ENCODE measurements at regions not wholly inside any gene's neighbourhood (a gene's known extent, or its start where the extent isn't known, plus 50 kb on each side); places are given as distances from the start of the nearest gene placed in this dataset.

DNA sequence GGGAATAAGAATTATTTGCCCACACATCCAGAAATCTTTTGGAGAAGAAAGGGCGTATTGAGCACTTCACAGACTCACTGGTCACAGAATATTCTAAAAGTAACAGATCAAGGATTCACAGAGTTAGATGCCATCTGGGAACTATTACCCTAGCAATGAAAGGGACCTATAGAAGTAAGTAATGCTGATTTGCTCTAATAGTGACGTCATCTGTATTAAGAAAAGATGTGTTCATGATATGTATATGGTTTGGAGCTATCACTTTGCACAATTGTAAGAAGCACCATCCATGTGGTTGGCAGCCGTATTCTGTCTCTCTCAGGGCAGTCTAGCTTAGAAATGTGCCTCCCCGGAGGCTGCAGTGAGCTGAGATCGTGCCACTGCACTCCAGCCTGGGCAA lies 52.8 kb upstream of the SV2C start:
- no peak for DNase-seq

DNA sequence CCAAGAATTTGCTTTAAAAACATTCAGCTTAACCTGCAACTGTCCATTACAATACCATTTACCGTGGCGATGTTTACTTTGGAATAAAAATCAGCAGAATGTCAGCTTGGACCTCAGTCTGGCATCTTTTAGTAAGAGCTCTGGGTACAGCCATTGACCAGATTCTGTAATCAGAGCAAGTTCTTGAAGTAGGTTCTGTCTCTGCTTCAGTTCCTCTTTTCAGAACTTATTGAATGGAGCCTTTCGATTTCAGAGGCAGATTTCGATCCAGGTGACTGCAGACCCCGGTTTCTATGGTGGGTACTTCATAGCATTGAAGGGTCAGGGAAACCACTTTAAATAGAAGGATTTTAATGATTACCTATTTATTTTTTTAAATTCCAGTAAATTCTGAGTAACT lies 53.4 kb upstream of the SV2C start:
- DNase-seq, result no peak

DNA sequence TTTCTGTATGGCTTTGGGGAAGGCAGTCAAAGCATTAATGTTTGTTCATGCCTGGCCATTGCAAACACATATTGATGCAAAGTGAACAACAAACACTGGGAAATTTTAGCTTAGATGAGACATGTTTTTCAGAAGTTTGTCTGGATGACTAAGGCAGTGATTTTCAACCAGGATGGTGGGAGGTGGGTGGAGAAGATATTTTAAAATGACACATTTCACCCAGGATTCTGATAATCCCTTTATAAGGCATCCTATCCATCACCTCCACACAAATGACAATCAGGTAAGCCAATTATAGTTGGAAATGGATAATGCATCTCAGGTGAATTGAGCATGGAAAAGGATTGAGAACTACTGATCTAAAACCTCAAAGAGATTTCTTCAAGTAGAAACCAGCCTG lies 57.4 kb upstream of the SV2C start:
- DNase-seq, result no peak

DNA sequence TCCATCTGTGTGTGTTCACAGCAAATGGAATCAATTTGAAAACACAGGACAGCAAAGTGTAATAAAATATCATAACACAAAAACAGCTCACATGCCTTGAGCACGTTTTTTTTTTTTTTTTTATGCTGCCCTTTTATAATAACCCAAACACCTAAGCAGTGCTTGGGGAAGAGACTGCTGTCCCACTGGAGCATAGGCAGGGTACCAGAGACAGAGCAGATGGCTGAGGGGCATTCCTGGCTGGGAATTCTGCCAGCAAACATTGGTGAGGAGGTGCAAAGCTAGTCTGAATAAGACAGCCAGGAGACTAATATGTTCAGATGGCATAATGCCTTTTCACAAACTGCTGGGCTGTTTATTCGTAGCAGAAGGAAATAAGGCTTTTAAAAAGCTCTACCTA lies 58.1 kb upstream of the SV2C start:
- peak in 1 of 2 experiments; percentile 2 for DNase-seq

DNA sequence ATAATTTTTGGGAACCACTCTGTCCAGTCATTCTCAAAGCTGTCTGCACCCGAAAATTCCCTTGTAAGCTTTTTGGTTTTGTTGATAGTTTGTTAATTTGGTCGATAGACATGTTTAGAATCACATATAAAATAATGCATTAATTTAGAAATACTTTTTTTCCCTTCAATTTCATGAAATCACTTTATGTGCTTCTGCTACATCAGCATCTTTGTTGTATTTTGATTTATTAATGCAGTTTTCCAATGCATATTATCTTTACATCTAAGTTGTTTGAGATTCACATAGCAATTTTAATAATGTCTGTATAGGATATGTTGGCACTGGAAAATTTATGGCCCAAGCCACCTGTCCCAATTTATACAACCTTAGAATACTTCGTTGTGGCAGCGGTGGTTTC lies 60.6 kb upstream of the SV2C start:
- DNase-seq, result no peak

DNA sequence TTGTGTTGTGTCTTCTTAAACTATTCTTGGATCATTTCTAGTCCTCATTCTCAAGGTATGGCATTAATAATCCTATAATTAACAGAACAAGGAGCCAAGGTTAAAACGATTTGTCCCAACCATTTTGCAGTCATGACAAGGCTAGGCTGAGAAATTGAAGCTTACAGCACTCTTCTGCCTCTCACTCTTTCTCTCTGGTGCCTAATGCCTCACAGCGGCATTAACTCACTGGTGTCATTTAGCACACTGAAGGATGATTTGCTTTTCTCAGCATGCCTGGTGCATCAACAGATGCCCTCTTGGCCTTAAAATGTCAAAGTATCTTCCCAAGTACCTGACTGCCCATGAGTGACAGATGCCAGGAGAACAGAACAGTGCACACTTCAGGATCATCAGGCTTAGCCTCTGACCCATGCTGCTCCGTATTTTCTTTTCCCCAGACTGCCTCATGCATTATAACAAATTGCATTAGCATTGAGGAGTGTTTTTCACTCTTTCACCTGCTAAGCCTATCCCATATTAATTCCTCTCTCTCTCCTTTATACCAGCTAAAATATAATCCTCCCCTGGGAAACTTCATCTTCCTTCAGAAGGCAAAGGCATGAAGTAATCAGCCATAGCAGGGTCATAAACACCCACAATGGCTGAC lies 61.1 kb upstream of the SV2C start:
- no peak for DNase-seq

DNA sequence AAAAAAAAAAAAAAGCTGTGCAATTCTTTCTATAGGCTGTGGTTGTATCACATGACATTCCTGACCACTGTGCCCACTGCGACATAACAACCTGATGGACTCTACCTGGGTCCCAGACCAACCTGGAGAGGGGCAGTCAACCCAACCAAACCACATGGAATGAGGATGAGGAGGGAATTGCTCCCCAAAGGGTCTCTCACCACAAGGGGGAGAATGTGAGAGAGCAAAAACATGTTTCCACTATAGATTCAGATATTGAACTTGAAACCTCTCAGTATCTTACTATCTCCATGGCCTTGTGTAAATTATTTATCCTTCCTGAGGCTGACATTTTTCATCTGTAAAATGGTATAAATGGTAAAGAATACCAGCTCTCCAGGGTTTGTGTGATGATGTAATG lies 66.9 kb upstream of the SV2C start:
- no peak for DNase-seq

DNA sequence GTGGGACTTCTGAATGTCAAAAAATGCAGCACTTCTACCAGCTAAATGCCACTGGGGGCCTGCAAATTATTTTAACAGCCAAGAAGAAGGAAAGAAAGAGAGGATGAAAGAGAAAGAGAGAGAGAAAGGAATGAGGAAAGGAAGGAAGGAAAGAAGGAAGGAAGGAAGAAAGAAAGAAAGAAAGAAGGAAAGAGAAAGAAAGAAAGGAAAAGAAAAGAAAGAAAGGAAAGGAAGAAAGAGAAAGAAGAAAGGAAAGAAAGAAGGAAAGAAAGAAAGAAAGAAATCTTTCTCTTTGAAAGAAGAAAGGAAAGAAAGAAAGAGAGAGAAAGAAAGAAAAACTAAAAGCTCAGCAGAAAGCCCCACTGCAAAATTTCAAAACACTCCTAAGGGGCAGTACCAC lies 69.2 kb upstream of the SV2C start:
- DNase-seq, result no peak

DNA sequence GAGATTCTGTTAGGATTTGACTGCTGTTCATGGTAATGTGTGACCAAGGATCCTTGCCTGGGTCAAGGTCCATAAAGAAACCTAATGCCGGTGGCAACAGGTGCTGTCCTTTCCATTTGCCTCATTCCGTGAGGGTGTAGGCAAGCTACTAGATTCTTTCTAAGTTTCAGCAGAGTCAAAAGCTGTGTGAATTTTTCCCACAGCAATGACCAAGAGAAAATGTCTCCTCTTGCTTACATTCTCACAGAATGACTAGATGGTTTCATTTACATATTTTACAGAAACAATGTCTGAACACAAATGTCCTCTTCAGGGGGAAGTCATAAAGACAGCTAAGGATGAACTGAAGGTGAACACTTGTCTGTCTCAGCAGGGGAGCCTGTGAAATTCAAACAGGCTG lies 75.3 kb upstream of the SV2C start:
- DNase-seq, result no peak

DNA sequence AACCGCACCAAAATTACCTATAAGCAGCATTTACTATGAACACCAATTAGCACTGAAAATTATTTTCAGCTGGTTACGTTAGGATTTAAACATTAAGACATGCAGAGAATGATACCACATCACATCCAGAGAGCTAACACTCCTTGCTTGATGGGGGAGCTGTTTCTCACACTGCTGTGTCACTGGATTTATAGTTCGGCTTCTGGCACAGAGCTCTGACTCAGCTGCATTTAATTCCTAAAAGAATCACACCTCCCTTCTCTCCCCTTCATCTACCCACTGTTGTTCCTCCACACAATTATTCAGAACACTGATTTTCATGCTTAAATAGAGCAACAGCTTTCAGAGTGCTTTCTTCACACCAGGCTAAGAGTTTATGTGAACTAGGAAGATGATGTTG lies 82.6 kb upstream of the SV2C start:
- DNase-seq, result no peak

DNA sequence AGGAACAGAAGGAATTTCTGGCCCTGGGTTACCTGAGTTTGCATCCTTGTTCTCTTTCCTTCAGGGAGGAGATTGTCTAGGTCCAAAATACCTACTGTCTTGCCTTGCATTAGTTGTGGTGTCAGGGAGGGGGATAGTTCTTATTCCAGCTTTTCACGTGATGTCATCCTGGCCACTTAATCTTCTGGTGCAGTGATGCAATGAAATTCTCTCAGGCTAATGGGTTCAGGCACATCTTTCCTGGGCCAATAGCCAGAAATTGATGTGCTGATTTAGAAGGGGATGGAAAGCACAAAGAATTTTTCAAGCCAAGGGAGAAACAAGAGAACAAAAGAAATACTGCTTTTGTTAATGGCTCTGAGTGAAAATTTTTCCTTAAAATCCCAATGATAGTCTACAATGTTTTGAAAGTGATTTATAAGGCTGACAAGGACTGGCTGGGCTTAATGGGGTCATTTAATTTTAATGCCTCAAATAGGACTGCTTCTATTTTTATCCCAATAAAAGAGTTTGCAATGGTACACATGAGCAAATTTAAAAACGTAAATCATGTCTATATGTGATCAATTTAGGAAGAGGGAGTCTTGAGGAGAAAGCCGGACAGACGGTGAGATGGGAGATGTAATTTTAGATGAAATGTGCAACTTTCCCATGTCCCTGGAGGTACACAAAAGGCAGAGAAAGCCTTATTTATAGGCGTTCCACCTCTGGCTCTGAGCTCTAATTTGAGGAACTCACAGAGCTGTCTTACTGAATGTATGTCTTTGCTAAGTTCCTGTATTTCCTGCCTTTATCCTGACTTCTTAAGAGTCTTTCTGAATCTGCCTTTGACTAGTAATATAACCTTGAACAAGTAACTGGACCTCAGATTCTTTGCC lies 89.3 kb upstream of the SV2C start:
- DNase-seq, result no peak

DNA sequence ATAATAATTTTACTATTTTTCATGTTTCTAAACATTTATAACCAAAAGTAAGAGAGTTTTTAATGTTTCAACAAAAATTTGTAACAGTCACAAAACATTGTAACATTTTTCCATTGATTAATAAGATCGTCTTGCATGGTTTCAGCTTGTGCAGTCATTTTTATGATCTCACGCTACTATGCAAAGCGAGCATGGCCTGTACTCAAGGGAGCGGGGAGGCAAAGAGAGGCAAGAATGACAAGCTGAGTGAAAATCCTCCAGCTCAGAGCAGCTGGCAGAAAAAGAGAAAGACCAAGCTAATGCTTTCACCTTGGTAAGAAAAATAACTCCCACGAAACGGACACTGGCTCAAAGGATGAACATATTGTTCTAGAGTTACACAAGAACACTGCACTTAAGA lies 90.0 kb upstream of the SV2C start:
- no peak for DNase-seq

DNA sequence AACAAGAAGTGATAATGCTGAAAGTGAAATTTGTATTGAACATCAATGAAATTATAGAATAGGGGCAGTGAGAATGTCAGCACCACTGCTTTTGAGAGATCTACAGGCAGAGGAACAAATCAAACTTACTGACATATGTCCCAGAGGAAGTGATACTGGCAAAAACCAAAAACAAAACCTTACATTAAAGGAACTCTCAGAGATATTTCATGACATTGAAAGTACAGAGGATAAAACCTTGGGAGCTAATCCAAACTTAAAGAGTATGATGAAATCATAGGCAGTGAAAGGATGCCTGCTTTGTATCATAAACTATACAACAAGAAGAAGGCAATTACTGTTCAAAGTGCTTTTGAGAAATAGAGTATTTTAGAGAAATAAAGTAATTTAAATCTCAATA lies 90.4 kb upstream of the SV2C start:
- no peak for DNase-seq

DNA sequence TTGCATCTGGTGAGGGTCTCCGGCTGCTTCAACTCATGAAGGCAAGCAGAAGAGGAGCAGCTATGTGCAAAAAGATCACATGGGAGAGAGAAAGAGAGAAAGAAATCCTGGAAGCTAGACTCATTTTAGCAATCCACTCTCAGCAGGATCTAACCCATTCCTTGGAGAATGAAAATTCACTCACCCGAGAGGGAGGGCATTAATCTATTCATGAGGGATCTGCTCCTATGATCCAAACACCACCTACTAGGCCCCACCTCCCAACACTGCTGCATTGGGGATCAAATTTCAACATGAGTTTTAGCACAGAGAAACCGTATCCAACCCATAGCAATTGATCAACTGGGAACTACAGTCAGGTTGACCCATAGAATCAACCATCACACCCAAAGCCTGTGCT lies 98.1 kb upstream of the SV2C start:
- no peak for DNase-seq

DNA sequence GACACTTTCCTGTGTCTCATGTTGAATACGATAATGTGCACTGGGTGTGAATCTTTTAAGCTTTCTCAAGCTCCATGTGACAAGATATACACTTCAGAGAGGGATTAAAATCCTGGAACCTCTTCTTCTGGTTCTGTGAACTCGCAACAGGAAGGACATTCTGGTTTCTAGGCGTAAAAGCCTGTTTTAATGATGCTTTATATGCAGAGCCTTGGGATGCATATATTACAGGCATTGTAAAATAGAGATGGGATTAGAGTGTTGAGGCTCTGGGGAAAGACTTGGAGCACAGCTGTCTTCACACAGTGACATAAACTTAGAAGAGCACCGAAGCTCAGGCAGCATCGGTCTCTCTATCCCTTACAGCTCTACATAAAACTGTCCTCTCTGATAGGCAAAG lies 107.7 kb upstream of the SV2C start:
- no peak for DNase-seq

DNA sequence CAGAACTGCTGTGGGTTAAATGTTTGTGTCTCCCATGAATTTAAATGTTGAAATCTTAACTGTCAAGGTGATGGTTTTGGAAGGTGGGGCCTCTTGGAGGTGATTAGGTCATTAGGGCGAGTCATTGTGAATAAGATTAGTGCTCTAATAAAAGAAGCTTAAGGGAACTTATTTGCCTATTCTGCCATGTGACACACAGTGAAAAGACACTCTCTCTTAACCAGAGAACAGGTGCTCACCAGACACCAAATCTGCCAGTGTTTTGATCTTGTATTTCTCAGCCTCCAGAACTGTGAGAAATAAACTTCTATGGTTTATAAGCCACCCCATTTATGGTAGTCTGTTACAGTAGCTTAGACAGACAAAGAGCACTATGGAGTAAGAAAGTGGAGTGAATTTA lies 117.9 kb upstream of the SV2C start:
- no peak for DNase-seq

DNA sequence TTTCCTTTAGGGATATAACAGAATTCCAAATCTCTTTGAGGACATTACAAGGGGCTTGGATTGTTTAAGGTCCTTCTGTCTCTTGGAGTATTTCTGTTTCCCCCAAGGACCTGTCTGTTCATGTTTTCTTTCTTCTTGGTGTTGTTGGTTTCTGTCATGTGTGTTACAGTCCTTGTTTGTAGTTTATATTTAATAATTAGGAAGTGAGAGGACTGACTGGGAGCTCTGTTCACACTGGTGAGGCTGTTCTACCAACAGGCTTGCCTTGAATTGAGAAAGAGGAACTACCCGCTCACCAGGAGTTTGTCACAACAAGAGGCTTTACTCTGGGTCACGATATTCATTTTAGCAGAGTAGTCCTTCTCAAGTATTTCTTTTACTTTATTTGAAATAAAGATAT lies 119.2 kb upstream of the SV2C start:
- no peak for DNase-seq

DNA sequence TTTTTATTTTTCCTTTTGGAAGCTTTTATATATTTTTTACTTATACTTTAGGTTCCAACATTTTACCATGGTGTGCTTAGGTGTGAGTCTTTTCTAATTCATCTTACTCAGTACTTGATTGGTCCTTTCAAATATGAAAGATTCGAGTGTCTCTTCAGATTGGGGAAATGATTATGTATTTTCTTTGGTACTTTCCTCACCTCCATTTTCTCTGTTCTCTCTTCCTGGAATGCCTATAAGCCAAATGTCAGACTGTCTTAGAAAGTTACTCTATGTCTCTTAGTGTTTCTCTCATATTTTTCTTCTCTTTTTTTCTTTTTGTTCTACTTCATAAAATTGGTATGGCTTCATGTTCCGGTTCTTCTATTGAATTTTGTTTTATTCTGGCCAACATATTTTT lies 119.6 kb upstream of the SV2C start:
- DNase-seq, result no peak

DNA sequence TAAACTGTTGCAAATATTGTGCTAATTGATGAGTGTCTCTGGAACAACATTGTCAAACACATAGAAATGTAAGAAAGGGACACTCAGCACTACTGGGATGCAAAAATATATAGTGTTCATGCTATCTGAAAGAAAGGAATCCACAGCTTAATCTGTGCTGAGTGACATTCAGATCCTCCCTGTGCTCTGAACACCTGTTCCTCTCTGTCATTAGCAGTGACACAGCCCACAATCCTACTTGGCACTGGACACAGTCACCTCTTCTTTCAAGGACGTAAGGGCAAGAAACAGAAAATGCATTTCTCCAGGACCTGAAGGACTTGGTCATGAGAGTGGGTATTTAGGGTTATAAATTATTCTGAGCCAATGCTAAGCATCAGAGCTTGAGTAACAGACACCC lies 121.4 kb upstream of the SV2C start:
- DNase-seq, result no peak

DNA sequence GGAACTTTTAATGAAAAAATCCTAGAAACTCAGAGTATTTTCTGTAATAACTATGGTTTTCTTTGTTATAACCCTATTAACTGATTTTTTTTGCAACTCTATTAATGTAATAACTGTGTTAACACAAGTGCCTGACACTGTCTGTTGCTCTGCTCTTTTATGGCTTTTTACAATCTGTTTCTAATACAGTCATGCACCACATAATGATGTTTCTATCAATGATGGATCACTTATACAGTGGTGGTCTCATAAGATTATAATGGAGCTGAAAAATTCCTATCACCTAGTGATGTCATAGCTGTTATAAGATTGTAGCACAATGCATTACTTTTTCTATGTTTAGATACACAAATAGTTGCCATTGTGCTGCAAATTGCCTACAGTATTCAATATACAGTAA lies 123.1 kb upstream of the SV2C start:
- no peak for DNase-seq

DNA sequence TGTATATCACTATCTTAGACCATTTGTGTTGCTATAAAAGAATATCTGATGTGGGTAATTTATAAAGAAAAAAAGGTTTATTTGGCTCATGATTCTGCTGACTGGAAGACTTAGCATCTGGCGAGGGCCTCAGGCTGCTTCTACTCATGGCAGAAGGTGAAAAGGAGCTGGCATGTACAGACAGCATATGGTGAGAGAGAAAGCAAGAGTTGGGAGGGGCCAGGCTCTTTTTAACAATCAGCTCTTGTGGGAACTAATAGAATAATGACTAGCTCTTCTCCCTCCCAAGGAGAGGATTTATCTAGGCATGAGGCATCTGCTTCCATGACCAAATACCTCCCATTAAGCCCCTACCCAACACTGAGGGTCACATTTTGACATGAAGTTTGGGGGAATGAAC lies 130.2 kb upstream of the SV2C start:
- no peak for DNase-seq

DNA sequence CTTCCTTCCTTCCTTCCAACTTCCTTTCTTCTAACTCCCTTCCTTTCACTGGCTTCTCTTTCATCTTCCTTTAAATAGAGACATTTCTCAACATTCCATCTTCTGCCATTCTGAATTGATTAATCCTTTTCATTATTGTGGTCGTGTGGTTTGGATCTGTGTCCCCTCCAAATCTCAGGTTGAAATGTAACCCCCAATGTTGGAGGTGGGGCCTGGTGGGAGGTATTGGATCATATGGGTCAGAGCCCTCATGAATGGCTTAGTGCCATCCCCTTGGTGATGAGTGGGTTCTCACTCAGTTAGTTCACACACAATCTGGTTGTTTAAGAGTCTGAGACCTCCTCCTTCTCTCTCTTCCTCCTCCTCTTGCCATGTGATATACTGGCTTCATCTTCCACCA lies 130.9 kb upstream of the SV2C start:
- DNase-seq, result no peak

DNA sequence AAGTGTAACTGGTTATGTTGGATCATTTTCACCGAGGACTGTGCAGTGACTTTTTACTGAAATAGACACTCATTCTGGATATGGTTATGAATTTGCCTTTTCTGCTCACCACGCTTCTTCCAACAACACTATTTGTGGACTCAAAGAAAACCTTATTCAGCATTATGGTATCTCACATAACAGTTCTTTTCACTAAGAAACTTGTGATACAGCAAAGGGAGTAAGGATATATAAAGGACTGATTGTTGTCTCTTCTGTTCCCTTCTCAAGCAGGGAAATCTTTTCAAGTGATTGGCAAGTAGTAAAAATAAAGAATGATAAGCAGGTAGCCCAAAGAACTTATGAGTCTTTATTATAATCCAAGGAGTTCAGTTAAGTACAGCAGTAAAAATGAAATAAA lies 131.5 kb upstream of the SV2C start:
- no peak for DNase-seq

DNA sequence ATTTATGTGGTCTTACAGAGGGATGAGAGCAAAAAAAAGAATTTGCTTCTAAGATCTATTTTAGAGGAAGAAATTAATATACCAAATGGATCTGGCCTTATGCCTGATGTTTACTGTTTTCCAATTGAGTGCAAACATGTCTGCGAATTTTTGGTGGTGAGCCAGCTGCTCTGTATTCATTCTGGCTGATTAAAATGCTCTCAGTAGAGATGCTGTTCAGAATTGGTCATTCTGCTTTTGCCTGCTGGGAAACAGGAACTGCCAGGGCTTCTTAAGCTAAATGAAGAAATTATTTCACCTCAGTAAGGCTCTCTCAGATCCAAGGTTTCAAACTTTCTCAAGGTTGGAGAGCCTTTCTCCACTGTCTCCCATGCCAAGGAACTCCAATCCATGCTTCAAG lies 132.0 kb upstream of the SV2C start:
- no peak for DNase-seq

DNA sequence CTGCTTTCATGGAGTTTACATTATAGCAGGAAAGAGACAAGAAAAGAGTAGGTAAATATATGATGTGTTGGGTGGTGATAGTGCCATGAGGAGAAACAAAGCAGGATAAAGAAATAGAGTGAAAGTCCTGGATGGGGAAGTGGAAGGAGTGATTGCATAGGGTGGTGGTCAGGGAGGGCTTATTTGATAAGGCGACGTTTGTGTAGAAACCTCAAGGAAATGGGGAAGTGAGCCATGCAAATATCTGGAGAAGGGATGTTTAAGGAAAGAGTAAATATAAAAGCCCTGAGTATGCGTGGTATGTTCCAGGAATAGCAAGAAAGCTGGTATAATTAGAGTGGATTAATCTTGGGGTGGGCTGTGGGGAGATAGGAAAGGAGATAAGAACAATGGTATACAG lies 134.7 kb upstream of the SV2C start:
- no peak for DNase-seq

Data from cerebellar nuclear complex (tissue), 1 donor.